ENCODE measurements at regions not wholly inside any gene's neighbourhood (a gene's known extent, or its start where the extent isn't known, plus 50 kb on each side); places are given as distances from the start of the nearest gene placed in this dataset.

DNA sequence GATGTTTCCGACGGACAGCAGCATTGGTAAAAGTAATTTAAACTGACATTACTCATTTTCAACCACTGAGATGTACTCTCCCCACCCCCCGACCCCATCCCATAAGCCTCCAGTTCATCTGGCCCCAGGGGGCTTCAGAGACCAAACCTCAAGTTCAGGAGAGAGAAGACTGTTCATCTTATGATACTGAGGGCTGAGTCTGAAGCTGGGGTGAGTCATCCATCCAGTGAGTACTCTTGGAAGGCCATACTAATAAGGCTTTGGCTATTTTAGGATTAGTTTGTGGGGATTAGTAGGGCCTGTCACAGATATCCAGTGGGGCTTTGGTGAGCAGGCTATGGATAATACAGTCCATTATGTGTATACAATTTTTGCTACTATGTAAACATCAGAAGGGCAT is 125.3 kb upstream of the APCDD1 start:
- TF ChIP-seq, protein P1, sequence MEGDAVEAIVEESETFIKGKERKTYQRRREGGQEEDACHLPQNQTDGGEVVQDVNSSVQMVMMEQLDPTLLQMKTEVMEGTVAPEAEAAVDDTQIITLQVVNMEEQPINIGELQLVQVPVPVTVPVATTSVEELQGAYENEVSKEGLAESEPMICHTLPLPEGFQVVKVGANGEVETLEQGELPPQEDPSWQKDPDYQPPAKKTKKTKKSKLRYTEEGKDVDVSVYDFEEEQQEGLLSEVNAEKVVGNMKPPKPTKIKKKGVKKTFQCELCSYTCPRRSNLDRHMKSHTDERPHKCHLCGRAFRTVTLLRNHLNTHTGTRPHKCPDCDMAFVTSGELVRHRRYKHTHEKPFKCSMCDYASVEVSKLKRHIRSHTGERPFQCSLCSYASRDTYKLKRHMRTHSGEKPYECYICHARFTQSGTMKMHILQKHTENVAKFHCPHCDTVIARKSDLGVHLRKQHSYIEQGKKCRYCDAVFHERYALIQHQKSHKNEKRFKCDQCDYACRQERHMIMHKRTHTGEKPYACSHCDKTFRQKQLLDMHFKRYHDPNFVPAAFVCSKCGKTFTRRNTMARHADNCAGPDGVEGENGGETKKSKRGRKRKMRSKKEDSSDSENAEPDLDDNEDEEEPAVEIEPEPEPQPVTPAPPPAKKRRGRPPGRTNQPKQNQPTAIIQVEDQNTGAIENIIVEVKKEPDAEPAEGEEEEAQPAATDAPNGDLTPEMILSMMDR (IDR thresholded peaks at IDR 0.05) = no peak
- no peak for DNase-seq
- Mint-ChIP-seq H3K9me3 (no peaks in the 10 kb centered on the region), H3K4me1 (ENCODE audit: low read depth) (peaks cover 8% of the 10 kb centered on the region; the same call in 1 of the 2 replicates), H3K4me3 (no peak overlapping the region), H3K36me3 (ENCODE audit: low read depth) (no peaks in the 10 kb centered on the region), H3K27ac (no peak overlapping the region), H3K27me3 (ENCODE audit: insufficient read depth) (peaks cover 12% of the 10 kb centered on the region)

DNA sequence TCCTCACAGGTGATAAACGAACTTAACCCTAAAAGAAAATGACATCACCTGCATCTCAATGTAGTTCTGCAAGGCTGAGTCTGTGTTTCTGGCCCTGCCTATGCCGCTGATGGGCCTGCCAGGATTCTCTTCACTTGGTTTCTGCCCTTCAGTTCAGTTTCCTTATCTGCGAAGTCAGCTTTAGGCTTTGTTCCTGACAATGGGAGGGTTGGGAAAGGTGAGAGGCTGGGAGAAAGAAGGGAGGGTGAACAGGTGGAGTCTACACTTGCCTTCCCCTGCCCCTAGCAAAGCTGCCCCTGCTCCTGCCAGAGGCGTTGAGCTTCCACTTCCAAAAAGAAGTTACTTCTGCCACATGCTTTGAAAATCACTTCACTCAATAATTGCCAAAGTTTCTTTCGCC is 124.0 kb upstream of the APCDD1 start:
- Mint-ChIP-seq H3K27me3 (ENCODE audit: insufficient read depth) (peaks cover 21% of the 10 kb centered on the region), H3K4me3 (no peak overlapping the region), H3K36me3 (ENCODE audit: low read depth) (no peaks in the 10 kb centered on the region), H3K4me1 (ENCODE audit: low read depth) (peaks cover 8% of the 10 kb centered on the region; the same call in 1 of the 2 replicates), H3K9me3 (no peaks in the 10 kb centered on the region), H3K27ac (no peak overlapping the region)
- TF ChIP-seq, protein P1 (IDR thresholded peaks at IDR 0.05) = no peak
- no peak for DNase-seq

DNA sequence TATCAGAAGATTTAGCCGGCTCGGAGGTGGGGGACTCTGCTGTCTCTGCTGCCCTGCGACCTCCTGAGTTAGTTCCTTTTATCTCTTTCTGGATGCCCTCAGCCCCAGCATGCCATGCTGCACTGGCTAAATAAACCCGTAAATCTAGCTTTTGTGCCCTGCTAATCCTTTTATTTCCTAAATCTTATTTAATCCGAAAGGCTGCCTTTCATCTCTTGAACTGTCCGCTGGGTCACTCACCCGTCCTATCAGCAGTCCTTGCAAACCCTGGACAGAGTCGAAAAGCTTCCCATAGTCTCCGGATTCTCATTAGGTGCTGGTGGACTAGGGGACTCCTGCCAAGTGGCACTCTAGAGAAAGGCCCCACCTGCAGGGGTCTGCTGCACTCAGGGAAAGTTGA is 122.0 kb upstream of the APCDD1 start:
- Mint-ChIP-seq H3K27me3 (ENCODE audit: insufficient read depth) (peaks cover 26% of the 10 kb centered on the region), H3K36me3 (ENCODE audit: low read depth) (no peaks in the 10 kb centered on the region), H3K4me1 (ENCODE audit: low read depth) (peaks cover 8% of the 10 kb centered on the region; the same call in 1 of the 2 replicates), H3K9me3 (no peaks in the 10 kb centered on the region), H3K27ac (no peak overlapping the region), H3K4me3 (no peak overlapping the region)
- TF ChIP-seq, protein P1 (IDR thresholded peaks at IDR 0.05) = no peak
- no peak for DNase-seq

DNA sequence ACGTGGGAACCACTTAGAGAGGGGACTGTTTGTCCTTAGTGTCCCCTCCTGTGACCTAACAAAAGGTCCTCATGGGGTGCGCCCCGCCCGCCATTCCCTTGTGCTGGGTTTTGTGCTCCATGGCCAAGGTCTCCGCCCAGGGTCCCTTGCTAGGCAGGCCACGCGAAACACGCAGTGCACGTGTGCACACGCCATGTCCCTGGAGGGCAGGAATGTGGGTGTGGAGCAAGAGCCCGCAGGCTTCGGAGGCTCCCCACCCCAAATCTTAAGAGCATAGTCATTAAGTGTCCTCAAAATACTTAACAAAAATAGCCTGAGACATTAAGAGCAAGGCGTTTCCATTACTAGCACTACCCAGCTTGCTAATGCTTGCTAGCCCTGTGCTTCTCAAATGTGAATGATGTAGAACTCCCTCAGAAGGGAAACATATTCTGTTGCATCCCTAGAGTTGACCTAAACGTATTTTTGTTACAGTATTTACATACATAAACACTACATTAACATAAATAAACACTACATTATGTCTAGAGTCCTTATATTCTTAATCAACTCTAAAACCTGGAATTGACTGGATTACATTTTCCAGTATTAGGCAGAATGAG is 117.6 kb upstream of the APCDD1 start:
- no peak for DNase-seq
- Mint-ChIP-seq H3K36me3 (ENCODE audit: low read depth) (no peaks in the 10 kb centered on the region), H3K27me3 (ENCODE audit: insufficient read depth) (peaks cover 39% of the 10 kb centered on the region), H3K4me3 (no peak overlapping the region), H3K4me1 (ENCODE audit: low read depth) (no peaks in the 10 kb centered on the region), H3K9me3 (no peaks in the 10 kb centered on the region), H3K27ac (no peak overlapping the region)
- TF ChIP-seq, protein P1 (IDR thresholded peaks at IDR 0.05) = no peak

DNA sequence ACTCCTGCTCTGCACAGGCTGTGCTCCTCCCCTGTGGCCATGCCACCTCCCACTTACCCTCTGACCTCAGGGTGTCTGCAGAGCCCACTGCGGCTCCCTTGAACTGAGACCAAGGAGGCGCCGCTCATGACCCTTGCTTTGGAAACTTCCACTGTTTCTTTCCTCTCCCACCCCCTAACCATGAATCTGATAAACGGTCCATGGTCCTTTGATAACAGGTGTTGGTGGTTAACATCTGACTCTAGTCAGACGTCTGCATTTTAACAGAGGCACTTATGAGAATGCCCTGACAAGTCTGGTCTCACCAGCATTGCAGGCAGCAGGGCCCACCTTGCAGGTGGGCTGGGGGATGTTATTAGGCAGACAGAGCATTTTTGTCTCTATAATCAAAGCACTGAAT is 113.6 kb upstream of the APCDD1 start:
- no peaks in the 10 kb centered on the region for H3K9me3 Mint-ChIP-seq

More for the DNA sequence above, 113.6 kb upstream of the APCDD1 start:
- H3K4me3 Mint-ChIP-seq = no peak overlapping the region
- H3K27me3 Mint-ChIP-seq (ENCODE audit: insufficient read depth) = peaks cover 22% of the 10 kb centered on the region
- DNase-seq = no peak
- H3K27ac Mint-ChIP-seq = no peak overlapping the region
- H3K4me1 Mint-ChIP-seq (ENCODE audit: low read depth) = no peaks in the 10 kb centered on the region
- TF ChIP-seq, protein P1 (IDR thresholded peaks at IDR 0.05) = no peak
- H3K36me3 Mint-ChIP-seq (ENCODE audit: low read depth) = no peaks in the 10 kb centered on the region
